HEK293T (cell line): ENCODE measurements at regions not wholly inside any gene's neighbourhood (a gene's known extent, or its start where the extent isn't known, plus 50 kb on each side); places are given as distances from the start of the nearest gene placed in this dataset.

Experiments
- CTCF ChIA-PET: fragments of 350-600 bp; formaldehyde crosslinking; extraction: SDS; loops from one replicate; lab custom pipeline; 2021; ENCODE audit warnings: antibody characterized with exemption, inconsistent platforms; lab: Yijun Ruan, JAX
- POLR2A ChIA-PET: fragments of 350-600 bp; formaldehyde crosslinking; extraction: SDS; loops from one replicate; lab custom pipeline; 2020; ENCODE audit warnings: antibody characterized with exemption, inconsistent platforms; lab: Yijun Ruan, JAX
- DNase-seq: peaks from one replicate; pipeline ENCODE4 v3.0.0; 2012; ENCODE audit warnings: mixed read lengths; ENCODE audit errors: extremely low spot score
- ARNT ChIP-seq: fragments of 450-650 bp; IDR thresholded peaks from 2 replicates; pipeline ENCODE4 v1.6.1; 2017; ENCODE audit warnings: mild to moderate bottlenecking
- BHLHE40 ChIP-seq: fragments of 450-650 bp; IDR thresholded peaks from 2 replicates; pipeline ENCODE4 v1.6.1; 2016; ENCODE audit warnings: mild to moderate bottlenecking, moderate library complexity, borderline replicate concordance
- CTBP1 ChIP-seq: fragments of 450-650 bp; IDR thresholded peaks from 2 replicates; pipeline ENCODE4 v1.6.1; 2016; ENCODE audit warnings: borderline replicate concordance
- ELF4 ChIP-seq: fragments of 450-650 bp; IDR thresholded peaks from 2 replicates; pipeline ENCODE4 v1.6.1; 2017; ENCODE audit warnings: antibody characterized with exemption
- FOXA1 ChIP-seq: fragments of 450-650 bp; IDR thresholded peaks from 2 replicates; pipeline ENCODE4 v1.6.1; 2016; ENCODE audit warnings: mild to moderate bottlenecking
- FOXK2 ChIP-seq: fragments of 450-650 bp; IDR thresholded peaks from 2 replicates; pipeline ENCODE4 v1.6.1; 2016; ENCODE audit warnings: mild to moderate bottlenecking
- FOXM1 ChIP-seq: fragments of 450-650 bp; IDR thresholded peaks from 2 replicates; pipeline ENCODE4 v1.6.1; 2017; ENCODE audit warnings: mild to moderate bottlenecking, borderline replicate concordance
- HDGF ChIP-seq: fragments of 450-650 bp; IDR thresholded peaks from 2 replicates; pipeline ENCODE4 v1.6.1; 2017; ENCODE audit warnings: antibody characterized with exemption, borderline replicate concordance
- L3MBTL2 ChIP-seq: fragments of 450-650 bp; conservative IDR thresholded peaks from 2 replicates; pipeline ENCODE4 v1.6.1; 2016; ENCODE audit warnings: mild to moderate bottlenecking
- LEF1 ChIP-seq: fragments of 450-650 bp; IDR thresholded peaks from 2 replicates; pipeline ENCODE4 v1.6.1; 2017; ENCODE audit warnings: mild to moderate bottlenecking, borderline replicate concordance
- NFRKB ChIP-seq: fragments of 450-650 bp; IDR thresholded peaks from 2 replicates; pipeline ENCODE4 v1.6.1; 2016; ENCODE audit warnings: mild to moderate bottlenecking, moderate library complexity
- SP1 ChIP-seq: fragments of 450-650 bp; IDR thresholded peaks from 2 replicates; pipeline ENCODE4 v1.6.1; 2017
- SUZ12 ChIP-seq: fragments of 450-650 bp; IDR thresholded peaks from 2 replicates; pipeline ENCODE4 v1.6.1; 2016; ENCODE audit warnings: mild to moderate bottlenecking
- TARDBP ChIP-seq: fragments of 450-650 bp; IDR thresholded peaks from 2 replicates; pipeline ENCODE4 v1.6.1; 2016
- ZNF384 ChIP-seq: fragments of 450-650 bp; IDR thresholded peaks from 2 replicates; pipeline ENCODE4 v1.6.1; 2016
- TF ChIP-seq, protein P1 (sequence below): fragments of 450-650 bp; IDR thresholded peaks from 2 replicates; pipeline ENCODE4 v1.6.1; 2016

- no peak for DNase-seq
- no peak for TF ChIP-seq LEF1
- no peak for TF ChIP-seq FOXK2
- TF ChIP-seq, protein P1, sequence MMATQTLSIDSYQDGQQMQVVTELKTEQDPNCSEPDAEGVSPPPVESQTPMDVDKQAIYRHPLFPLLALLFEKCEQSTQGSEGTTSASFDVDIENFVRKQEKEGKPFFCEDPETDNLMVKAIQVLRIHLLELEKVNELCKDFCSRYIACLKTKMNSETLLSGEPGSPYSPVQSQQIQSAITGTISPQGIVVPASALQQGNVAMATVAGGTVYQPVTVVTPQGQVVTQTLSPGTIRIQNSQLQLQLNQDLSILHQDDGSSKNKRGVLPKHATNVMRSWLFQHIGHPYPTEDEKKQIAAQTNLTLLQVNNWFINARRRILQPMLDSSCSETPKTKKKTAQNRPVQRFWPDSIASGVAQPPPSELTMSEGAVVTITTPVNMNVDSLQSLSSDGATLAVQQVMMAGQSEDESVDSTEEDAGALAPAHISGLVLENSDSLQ, result no peak
- no peak for TF ChIP-seq FOXM1
- TF ChIP-seq CTBP1, result no peak
- TF ChIP-seq SUZ12, result no peak
- no peak for TF ChIP-seq ARNT
- no peak for TF ChIP-seq BHLHE40
- no peak for TF ChIP-seq ZNF384
- TF ChIP-seq NFRKB, result no peak
- no peak for TF ChIP-seq HDGF
- CTCF ChIA-PET, result no interaction called here
- POLR2A ChIA-PET, result no interaction called here
Observed at GRCh38 chr10:8874972-8875371, 820.5 kb downstream of the GATA3 start.

DNA sequence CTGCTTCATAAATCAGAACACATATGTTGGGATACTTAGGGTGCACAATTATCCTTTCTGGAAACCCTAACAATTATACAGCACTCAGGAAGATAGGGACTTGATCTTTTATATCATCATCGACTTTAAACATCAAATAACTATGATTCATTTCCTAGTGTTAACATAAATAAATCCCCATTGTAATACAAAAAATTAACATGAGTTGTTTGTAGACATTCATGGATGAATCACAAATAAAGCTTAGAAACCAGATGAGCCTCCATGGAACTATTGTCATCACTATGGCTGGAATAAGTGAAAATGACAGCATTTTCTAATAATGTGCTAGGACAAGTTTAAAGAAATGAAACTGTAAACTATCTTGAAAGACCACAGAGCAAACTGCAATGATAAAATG lies 821.7 kb downstream of the GATA3 start:
- POLR2A ChIA-PET, result no interaction called here
- CTCF ChIA-PET, result no interaction called here
- no peak for TF ChIP-seq ELF4
- no peak for TF ChIP-seq NFRKB
- TF ChIP-seq FOXA1, result no peak
- no peak for TF ChIP-seq L3MBTL2
- TF ChIP-seq FOXM1, result no peak
- no peak for TF ChIP-seq BHLHE40
- no peak for DNase-seq

- no peak for TF ChIP-seq ZNF384
- TF ChIP-seq, protein P1, result no peak
- no peak for TF ChIP-seq ELF4
- TF ChIP-seq FOXA1, result no peak
- no peak for TF ChIP-seq SUZ12
- TF ChIP-seq NFRKB, result no peak
- no peak for TF ChIP-seq HDGF
- TF ChIP-seq LEF1, result no peak
- no peak for TF ChIP-seq TARDBP
- no peak for TF ChIP-seq CTBP1
- TF ChIP-seq BHLHE40, result no peak
- TF ChIP-seq FOXK2, result no peak
- TF ChIP-seq FOXM1, result no peak
- TF ChIP-seq ARNT, result no peak
- TF ChIP-seq SP1, result no peak
- no peak for TF ChIP-seq L3MBTL2
- ChIA-PET POLR2A (no interaction called here), CTCF (no interaction called here)
- no peak for DNase-seq
Observed at GRCh38 chr10:8889538-8889937, 835.0 kb downstream of the GATA3 start.

- TF ChIP-seq BHLHE40, result no peak
- TF ChIP-seq FOXM1, result no peak
- no peak for TF ChIP-seq HDGF
- no peak for TF ChIP-seq FOXA1
- TF ChIP-seq ARNT, result no peak
- no peak for TF ChIP-seq LEF1
- TF ChIP-seq ZNF384, result no peak
- no peak for TF ChIP-seq FOXK2
- TF ChIP-seq L3MBTL2, result no peak
- no peak for TF ChIP-seq ELF4
- TF ChIP-seq TARDBP, result no peak
- TF ChIP-seq SP1, result no peak
- TF ChIP-seq CTBP1, result no peak
- TF ChIP-seq SUZ12, result no peak
- TF ChIP-seq, protein P1, result no peak
- no peak for TF ChIP-seq NFRKB
- no peak for DNase-seq
- CTCF ChIA-PET, result no interaction called here
- POLR2A ChIA-PET, result no interaction called here
Observed at GRCh38 chr10:8893102-8893501, 838.6 kb downstream of the GATA3 start.

- TF ChIP-seq SP1, result no peak
- no peak for TF ChIP-seq FOXM1
- TF ChIP-seq ZNF384, result no peak
- TF ChIP-seq FOXA1, result no peak
- no peak for TF ChIP-seq ELF4
- no peak for TF ChIP-seq NFRKB
- no peak for TF ChIP-seq L3MBTL2
- no peak for TF ChIP-seq ARNT
- TF ChIP-seq SUZ12, result no peak
- no peak for TF ChIP-seq TARDBP
- no peak for TF ChIP-seq FOXK2
- no peak for TF ChIP-seq HDGF
- TF ChIP-seq CTBP1, result no peak
- DNase-seq, result no peak
- ChIA-PET POLR2A (no interaction called here), CTCF (no interaction called here)
Observed at GRCh38 chr10:8894148-8894547, 839.7 kb downstream of the GATA3 start.

GRCh38 chr10:8897769-8898168 lies 843.3 kb downstream of the GATA3 start:
- ChIA-PET POLR2A (no interaction called here), CTCF (no interaction called here)
- no peak for DNase-seq
- TF ChIP-seq CTBP1 (no peak), TARDBP (no peak), L3MBTL2 (no peak), SUZ12 (no peak), FOXA1 (no peak), LEF1 (no peak), NFRKB (no peak), FOXM1 (no peak), ELF4 (no peak), BHLHE40 (no peak), SP1 (no peak), HDGF (no peak), ZNF384 (no peak), FOXK2 (no peak), ARNT (no peak)
- TF ChIP-seq, protein P1, result no peak
